ENCODE measurements at regions not wholly inside any gene's neighbourhood (a gene's known extent, or its start where the extent isn't known, plus 50 kb on each side); places are given as distances from the start of the nearest gene placed in this dataset.

- TF ChIP-seq, protein P1, sequence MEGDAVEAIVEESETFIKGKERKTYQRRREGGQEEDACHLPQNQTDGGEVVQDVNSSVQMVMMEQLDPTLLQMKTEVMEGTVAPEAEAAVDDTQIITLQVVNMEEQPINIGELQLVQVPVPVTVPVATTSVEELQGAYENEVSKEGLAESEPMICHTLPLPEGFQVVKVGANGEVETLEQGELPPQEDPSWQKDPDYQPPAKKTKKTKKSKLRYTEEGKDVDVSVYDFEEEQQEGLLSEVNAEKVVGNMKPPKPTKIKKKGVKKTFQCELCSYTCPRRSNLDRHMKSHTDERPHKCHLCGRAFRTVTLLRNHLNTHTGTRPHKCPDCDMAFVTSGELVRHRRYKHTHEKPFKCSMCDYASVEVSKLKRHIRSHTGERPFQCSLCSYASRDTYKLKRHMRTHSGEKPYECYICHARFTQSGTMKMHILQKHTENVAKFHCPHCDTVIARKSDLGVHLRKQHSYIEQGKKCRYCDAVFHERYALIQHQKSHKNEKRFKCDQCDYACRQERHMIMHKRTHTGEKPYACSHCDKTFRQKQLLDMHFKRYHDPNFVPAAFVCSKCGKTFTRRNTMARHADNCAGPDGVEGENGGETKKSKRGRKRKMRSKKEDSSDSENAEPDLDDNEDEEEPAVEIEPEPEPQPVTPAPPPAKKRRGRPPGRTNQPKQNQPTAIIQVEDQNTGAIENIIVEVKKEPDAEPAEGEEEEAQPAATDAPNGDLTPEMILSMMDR (IDR thresholded peaks at IDR 0.05; ENCODE audit: insufficient read depth, low read length, poor library complexity, severe bottlenecking), result no peak
- TF ChIP-seq EZH2phosphoT487 (conservative IDR thresholded peaks at IDR 0.05; ENCODE audit: low read length), result no peak
These were observed 435.6 kb downstream of the CCSER2 start for GRCh38 chr10:84763965-84764364.
